Endothelial cell of hepatic sinusoid (primary cell): ENCODE measurements at regions not wholly inside any gene's neighbourhood (a gene's known extent, or its start where the extent isn't known, plus 50 kb on each side); places are given as distances from the start of the nearest gene placed in this dataset.

Experiments
- in situ Hi-C: cut with HindIII; loops from 2 replicates; pipeline ENCODE4 v1.10.0; 2017; ENCODE audit warnings: low sequenced_read_pairs

GRCh38 chr22:49023879-49024774 is 803.5 kb downstream of the BRD1 start:
- in situ Hi-C loops, result no loop called here

- in situ Hi-C loops, result no loop called here
Measured at GRCh38 chr22:49023161-49023878, 804.4 kb downstream of the BRD1 start.

GRCh38 chr22:49022816-49023160 is 804.9 kb downstream of the BRD1 start:
- in situ Hi-C loops, result no loop called here

GRCh38 chr22:49021926-49022815 is 805.5 kb downstream of the BRD1 start:
- in situ Hi-C loops, result no loop called here

GRCh38 chr22:49021131-49021925 is 806.3 kb downstream of the BRD1 start:
- in situ Hi-C loops, result no loop called here

- in situ Hi-C loops, result no loop called here
Measured at GRCh38 chr22:49019737-49020713, 807.6 kb downstream of the BRD1 start.

- in situ Hi-C loops, result no loop called here
Measured at GRCh38 chr22:49018601-49019000, 809.1 kb downstream of the BRD1 start.

- in situ Hi-C loops, result no loop called here
Measured at GRCh38 chr22:49017482-49018329, 810.0 kb downstream of the BRD1 start.

GRCh38 chr22:49016909-49017481 is 810.7 kb downstream of the BRD1 start:
- in situ Hi-C loops, result no loop called here

GRCh38 chr22:49015993-49016908 is 811.4 kb downstream of the BRD1 start:
- in situ Hi-C loops, result no loop called here

GRCh38 chr22:49015459-49015858 is 812.2 kb downstream of the BRD1 start:
- in situ Hi-C loops, result no loop called here

GRCh38 chr22:49014227-49015201 is 813.2 kb downstream of the BRD1 start:
- in situ Hi-C loops, result loop anchor here (5.0 kb wide), 1 partner anchor 93 kb away; no protein-coding TSS in a partner anchor

- in situ Hi-C loops, result loop anchor here (5.0 kb wide), 1 partner anchor 94 kb away; no protein-coding TSS in a partner anchor
Measured at GRCh38 chr22:49013707-49014106, 814.0 kb downstream of the BRD1 start.

- in situ Hi-C loops, result loop anchor here (5.0 kb wide), 1 partner anchor 94 kb away; no protein-coding TSS in a partner anchor
Measured at GRCh38 chr22:49012712-49013395, 814.8 kb downstream of the BRD1 start.
